A673 (cell line): ENCODE measurements at regions not wholly inside any gene's neighbourhood (a gene's known extent, or its start where the extent isn't known, plus 50 kb on each side); places are given as distances from the start of the nearest gene placed in this dataset.

Experiments used
- CTCF ChIP-seq: fragments of 300-800, 200-600 bp; sonication (generic); conservative IDR thresholded peaks from 2 replicates; pipeline ENCODE4 v1.5.1; 2017; ENCODE audit warnings: low read depth, mild to moderate bottlenecking, antibody characterized with exemption, low read length, moderate library complexity, mixed read lengths
- EZH2 ChIP-seq: fragments of 200-600 bp; sonication (generic); IDR thresholded peaks from 2 replicates; pipeline ENCODE4 v1.6.1; 2017; ENCODE audit warnings: borderline replicate concordance, low read depth, mild to moderate bottlenecking, mixed read lengths, antibody characterized with exemption, low read length; ENCODE audit not compliant: poor library complexity, severe bottlenecking

- TF ChIP-seq CTCF (no peak), EZH2 (no peak)
Measured at GRCh38 chr3:41089566-41089965, 109.7 kb upstream of the CTNNB1 start.
